GM18909 (cell line): ENCODE measurements at regions not wholly inside any gene's neighbourhood (a gene's known extent, or its start where the extent isn't known, plus 50 kb on each side); places are given as distances from the start of the nearest gene placed in this dataset.

ENCODE experiments used
- ATAC-seq: cut with Tn5 transposase; IDR thresholded peaks from one replicate; pipeline ENCODE4 v1.9.1; 2021; ENCODE audit warnings: mild to moderate bottlenecking; ENCODE audit not compliant: unreplicated experiment, poor library complexity

DNA sequence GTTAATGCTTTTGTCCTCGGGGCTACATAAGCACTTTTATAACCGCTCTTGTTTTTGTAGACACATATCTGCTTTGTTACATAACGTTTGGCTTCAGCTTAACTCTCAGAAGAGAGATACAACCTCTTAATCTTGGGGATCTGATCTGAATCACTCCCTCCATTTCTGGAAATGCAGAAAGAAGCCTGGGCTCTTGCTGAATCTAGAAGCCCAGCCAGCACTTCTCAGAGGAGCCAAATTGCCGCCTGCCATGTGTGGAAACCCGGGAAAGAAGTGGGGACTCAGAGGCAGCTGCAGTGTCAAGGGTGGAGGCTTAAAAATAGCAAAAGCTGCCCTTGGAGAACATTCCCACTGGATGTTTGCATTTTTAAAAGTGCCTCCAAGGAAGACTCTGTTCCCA, 69.3 kb upstream of the LDB2 start:
- ATAC-seq, result no peak

GRCh38 chr4:16959305-16959704, 60.9 kb upstream of the LDB2 start:
- ATAC-seq, result no peak

- ATAC-seq, result no peak
These were observed 54.6 kb upstream of the LDB2 start for GRCh38 chr4:16952896-16953630.

GRCh38 chr4:16952462-16952871, 54.0 kb upstream of the LDB2 start:
- no peak for ATAC-seq
